Upper lobe of left lung (tissue), 4 donors: ENCODE measurements at regions not wholly inside any gene's neighbourhood (a gene's known extent, or its start where the extent isn't known, plus 50 kb on each side); places are given as distances from the start of the nearest gene placed in this dataset.

Experiments
- CTCF ChIP-seq, 6 experiments: fragments of 450-650 bp in 4 of 6; fragments of 200-600 bp in 2 of 6; sonication (generic) in 2 of 6; IDR thresholded peaks; one replicate each; pipeline ENCODE4 v1.5.1; 2016 to 2019; ENCODE audit warnings: antibody characterized with exemption in 6 of 6
- POLR2A ChIP-seq, 4 donors: fragments of 450-650 bp; IDR thresholded peaks; one replicate each; pipeline ENCODE4 v1.5.1; 2016 to 2017; ENCODE audit warnings: antibody characterized with exemption in 4 of 4, mild to moderate bottlenecking in 2 of 4

- TF ChIP-seq CTCF (IDR thresholded peaks at IDR 0.05) (no peak), POLR2A (IDR thresholded peaks at IDR 0.05) (no peak)
Measured at GRCh38 chr7:26554952-26555351, 263.3 kb downstream of the SNX10 start.
